ENCODE measurements at regions not wholly inside any gene's neighbourhood (a gene's known extent, or its start where the extent isn't known, plus 50 kb on each side); places are given as distances from the start of the nearest gene placed in this dataset.
A peak's percentile ranks its signal among the peaks of the same experiment; 100 is the strongest.
"Not testable (repeated sequence)": the region's sequence is repeated elsewhere in the genome, so short reads cannot be mapped to it uniquely, and the experiment has no call there.

DNA sequence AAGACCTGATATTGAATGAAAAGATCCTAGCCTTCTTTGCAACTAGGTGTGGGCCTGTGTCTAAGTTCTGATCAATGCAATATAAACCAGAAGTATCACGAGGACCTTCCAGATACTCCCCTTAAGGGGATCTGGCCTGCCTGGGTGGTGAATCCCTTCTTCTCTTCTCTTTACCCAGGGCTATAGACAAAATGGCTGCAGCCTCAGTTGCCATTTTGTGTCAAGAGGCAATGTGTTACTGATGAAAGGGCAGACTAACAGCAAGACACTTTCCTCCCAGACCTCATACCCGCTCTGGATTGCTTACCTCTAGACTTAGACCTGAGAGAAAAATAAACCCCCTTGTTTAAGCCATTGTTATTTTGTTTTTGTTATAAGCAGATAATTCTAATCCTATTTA is 84.5 kb upstream of the CHD6 start:
- no peak overlapping the region for H3K27ac Mint-ChIP-seq
- TF ChIP-seq, protein P1, sequence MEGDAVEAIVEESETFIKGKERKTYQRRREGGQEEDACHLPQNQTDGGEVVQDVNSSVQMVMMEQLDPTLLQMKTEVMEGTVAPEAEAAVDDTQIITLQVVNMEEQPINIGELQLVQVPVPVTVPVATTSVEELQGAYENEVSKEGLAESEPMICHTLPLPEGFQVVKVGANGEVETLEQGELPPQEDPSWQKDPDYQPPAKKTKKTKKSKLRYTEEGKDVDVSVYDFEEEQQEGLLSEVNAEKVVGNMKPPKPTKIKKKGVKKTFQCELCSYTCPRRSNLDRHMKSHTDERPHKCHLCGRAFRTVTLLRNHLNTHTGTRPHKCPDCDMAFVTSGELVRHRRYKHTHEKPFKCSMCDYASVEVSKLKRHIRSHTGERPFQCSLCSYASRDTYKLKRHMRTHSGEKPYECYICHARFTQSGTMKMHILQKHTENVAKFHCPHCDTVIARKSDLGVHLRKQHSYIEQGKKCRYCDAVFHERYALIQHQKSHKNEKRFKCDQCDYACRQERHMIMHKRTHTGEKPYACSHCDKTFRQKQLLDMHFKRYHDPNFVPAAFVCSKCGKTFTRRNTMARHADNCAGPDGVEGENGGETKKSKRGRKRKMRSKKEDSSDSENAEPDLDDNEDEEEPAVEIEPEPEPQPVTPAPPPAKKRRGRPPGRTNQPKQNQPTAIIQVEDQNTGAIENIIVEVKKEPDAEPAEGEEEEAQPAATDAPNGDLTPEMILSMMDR (IDR thresholded peaks at IDR 0.05): no peak
- DNase-seq: no peak
- no peaks in the 10 kb centered on the region for H3K9me3 Mint-ChIP-seq
- H3K4me3 Mint-ChIP-seq: no peak overlapping the region
- peaks cover 7% of the 10 kb centered on the region for H3K27me3 Mint-ChIP-seq (ENCODE audit: low read depth, poor library complexity)
- peaks cover 5% of the 10 kb centered on the region for H3K4me1 Mint-ChIP-seq
- no peaks in the 10 kb centered on the region for H3K36me3 Mint-ChIP-seq (ENCODE audit: low read depth)

DNA sequence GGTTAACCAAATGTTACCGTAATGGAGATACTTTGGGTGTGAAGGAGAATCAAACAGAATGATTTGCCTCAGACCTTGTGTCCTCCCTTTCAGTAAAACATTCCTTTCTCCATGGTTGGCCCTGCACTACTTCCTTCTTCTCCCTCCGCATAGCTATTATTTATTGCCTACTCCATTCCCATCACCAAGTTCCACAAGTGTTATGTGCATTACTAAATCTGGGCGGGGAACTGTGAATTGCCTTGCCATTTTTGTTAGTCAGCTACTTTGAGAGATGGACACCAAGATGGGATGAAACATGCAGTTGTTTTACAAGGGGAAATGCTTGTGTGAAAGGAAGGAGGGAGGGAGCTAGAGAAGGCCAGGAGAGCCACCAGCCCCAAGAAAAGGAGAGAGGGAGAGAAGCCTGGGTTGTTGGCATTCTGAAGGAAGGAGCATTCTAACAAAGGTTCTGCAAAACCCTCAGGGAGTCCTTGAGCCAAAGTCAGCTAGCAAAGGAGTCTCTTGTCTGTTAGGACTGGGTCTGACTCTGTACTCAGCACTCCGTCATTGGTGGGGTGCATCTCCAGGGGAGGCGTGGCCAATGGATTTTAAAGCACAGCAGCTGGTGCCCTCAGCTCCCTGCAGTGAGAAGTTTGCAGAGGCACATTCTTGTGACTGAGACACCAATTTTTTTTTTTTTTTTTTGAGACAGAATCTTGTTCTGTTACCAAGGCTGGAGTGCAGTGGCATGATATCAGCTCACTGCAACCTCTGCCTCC is 83.6 kb upstream of the CHD6 start:
- Mint-ChIP-seq H3K27ac (no peak overlapping the region), H3K27me3 (ENCODE audit: low read depth, poor library complexity) (peaks cover 11% of the 10 kb centered on the region), H3K4me3 (no peak overlapping the region), H3K4me1 (peaks cover 5% of the 10 kb centered on the region), H3K36me3 (ENCODE audit: low read depth) (no peaks in the 10 kb centered on the region), H3K9me3 (no peaks in the 10 kb centered on the region)
- DNase-seq: no peak
- TF ChIP-seq, protein P1 (IDR thresholded peaks at IDR 0.05): no peak

DNA sequence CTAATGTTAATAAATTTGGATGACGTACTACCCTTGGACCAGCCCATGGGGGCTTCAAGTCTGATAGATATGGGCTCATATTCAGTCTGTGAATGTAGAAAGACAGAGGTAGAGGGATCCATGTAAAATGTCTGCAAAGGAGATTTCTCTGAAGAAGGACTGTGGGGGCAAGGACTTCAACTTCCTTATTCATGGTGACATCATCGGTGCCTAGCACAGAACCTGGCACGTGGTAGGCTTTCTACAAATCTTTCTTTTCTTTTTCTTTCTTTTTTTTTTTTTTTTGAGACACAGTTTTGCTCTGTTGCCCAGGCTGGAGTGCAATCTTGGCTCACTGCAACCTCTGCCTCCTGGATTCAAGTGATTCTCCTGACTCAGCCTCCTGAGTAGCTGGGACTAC is 81.5 kb upstream of the CHD6 start:
- H3K4me1 Mint-ChIP-seq; H3K27ac Mint-ChIP-seq; H3K36me3 Mint-ChIP-seq (ENCODE audit: low read depth); DNase-seq; H3K4me3 Mint-ChIP-seq; H3K9me3 Mint-ChIP-seq: not testable (repeated sequence)
- H3K27me3 Mint-ChIP-seq (ENCODE audit: low read depth, poor library complexity): peaks cover 29% of the 10 kb centered on the region

DNA sequence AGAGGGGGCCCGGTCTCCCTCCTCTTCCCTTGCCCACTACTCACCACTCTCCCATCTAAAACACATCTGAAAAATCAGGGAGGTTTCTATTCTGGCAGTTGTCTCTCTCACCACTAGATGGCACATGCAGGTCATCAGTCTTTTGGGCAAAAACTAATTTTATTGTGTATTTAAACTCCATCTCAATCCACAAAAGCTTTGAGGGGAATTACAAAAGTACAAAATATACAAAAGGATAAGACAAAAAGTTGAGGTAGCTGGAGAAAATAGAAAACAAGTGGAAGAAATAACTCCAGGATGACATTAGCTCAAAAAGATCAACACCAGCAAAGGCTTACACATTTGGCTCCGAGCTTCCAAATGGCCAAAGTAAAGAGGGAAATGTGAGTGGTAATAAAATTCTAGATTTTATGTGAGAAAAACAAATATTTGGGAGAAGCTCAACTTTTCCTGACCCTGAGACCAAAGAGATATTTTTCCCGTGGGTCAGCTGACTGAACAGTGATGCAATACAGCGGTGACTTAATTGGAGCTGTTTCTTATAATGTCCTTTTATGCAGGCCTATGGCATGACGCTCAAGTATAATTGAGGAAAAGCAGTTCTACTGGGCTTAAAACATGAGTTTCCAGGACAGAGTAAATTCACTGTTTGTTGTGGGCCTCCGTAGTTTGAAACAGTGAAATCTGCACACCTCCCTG is 79.8 kb upstream of the CHD6 start:
- Mint-ChIP-seq H3K27ac (no peak overlapping the region), H3K9me3 (no peaks in the 10 kb centered on the region), H3K27me3 (ENCODE audit: low read depth, poor library complexity) (peaks cover 30% of the 10 kb centered on the region), H3K4me1 (peaks cover 13% of the 10 kb centered on the region), H3K4me3 (no peak overlapping the region), H3K36me3 (ENCODE audit: low read depth) (no peaks in the 10 kb centered on the region)
- DNase-seq: peak; percentile 12
- TF ChIP-seq, protein P1 (IDR thresholded peaks at IDR 0.05): peak; percentile 82

DNA sequence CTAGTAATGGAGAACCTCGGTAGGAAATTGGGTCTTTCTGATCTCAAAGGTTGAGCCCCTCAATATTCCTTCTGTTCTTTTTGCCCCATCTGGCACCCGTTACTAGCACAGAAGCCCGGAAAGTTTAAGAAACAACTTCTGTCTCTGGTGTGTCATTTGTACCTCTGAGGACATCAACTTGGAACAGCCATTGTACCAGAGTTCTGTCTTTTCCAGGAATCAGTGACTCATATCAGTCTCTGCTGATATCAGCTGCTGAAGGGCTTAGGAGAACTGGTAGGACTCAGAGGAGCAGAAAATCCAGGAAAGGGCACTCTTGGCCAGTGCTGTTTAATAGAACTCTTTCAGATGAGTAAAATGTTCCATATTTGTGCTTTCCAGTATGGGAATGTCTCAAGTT is 78.3 kb upstream of the CHD6 start:
- H3K36me3 Mint-ChIP-seq (ENCODE audit: low read depth): no peaks in the 10 kb centered on the region
- H3K27ac Mint-ChIP-seq: no peak overlapping the region
- H3K4me3 Mint-ChIP-seq: no peak overlapping the region

DNA sequence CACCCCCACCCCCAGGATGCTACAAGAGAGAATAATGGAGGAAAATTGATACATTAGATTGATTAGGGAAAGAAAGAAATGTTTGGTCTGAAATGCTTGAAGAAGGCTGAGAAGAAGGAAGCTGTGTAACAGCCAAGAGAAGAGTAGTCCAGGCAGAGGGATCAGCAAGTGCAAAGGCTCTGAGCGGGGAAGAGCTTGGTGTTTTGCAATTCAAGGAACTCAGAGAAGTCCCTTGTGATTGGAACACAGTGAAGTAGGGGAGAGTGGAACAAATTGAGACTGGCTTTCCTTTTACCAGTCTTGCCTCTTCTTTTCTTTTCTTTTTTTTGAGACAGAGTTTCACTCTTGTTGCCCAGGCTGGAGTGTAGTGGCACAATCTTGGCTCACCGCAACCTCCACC is 76.6 kb upstream of the CHD6 start:
- TF ChIP-seq, protein P1 (IDR thresholded peaks at IDR 0.05): no peak
- H3K4me3 Mint-ChIP-seq: no peak overlapping the region

More for the DNA sequence above, 78.3 kb upstream of the CHD6 start:
- Mint-ChIP-seq H3K27me3 (ENCODE audit: low read depth, poor library complexity) (peaks cover 27% of the 10 kb centered on the region), H3K9me3 (no peaks in the 10 kb centered on the region), H3K4me1 (peaks cover 7% of the 10 kb centered on the region)
- TF ChIP-seq, protein P1 (IDR thresholded peaks at IDR 0.05): no peak
- no peak for DNase-seq

More for the DNA sequence above, 76.6 kb upstream of the CHD6 start:
- H3K36me3 Mint-ChIP-seq (ENCODE audit: low read depth): no peaks in the 10 kb centered on the region
- H3K27me3 Mint-ChIP-seq (ENCODE audit: low read depth, poor library complexity): peaks cover 27% of the 10 kb centered on the region
- H3K9me3 Mint-ChIP-seq: no peaks in the 10 kb centered on the region
- no peak overlapping the region for H3K27ac Mint-ChIP-seq
- peaks cover 7% of the 10 kb centered on the region for H3K4me1 Mint-ChIP-seq
- no peak for DNase-seq
